WTC11 (cell line): ENCODE measurements at regions not wholly inside any gene's neighbourhood (a gene's known extent, or its start where the extent isn't known, plus 50 kb on each side); places are given as distances from the start of the nearest gene placed in this dataset.

ENCODE experiments used
- ATAC-seq: fragments of 200-7000 bp; cut with Tn5 transposase; 2 replicates; pipeline ENCODE4 v1.10.0; 2021; ENCODE audit warnings: mild to moderate bottlenecking, moderate library complexity
- CTCF ChIA-PET: fragments of 300-600 bp; sonication (Branson Sonifier 250); formaldehyde crosslinking; loops from one replicate; lab custom pipeline; 2021; ENCODE audit warnings: antibody characterized with exemption; lab: Charles Lee
- POLR2A ChIA-PET: fragments of 350-600 bp; sonication (Branson Sonifier 250); formaldehyde crosslinking; loops from one replicate; lab custom pipeline; 2021; ENCODE audit warnings: antibody characterized with exemption; lab: Charles Lee
- DNase-seq: peaks from one replicate; pipeline ENCODE4 v3.0.0; 2021; ENCODE audit warnings: low spot score
- H3K27ac Mint-ChIP-seq: 2 replicates; pipeline ENCODE4 v1.8.0; 2021; ENCODE audit warnings: mixed read lengths
- H3K27me3 Mint-ChIP-seq: 2 replicates; pipeline ENCODE4 v1.8.0; 2021; ENCODE audit warnings: low read depth, mild to moderate bottlenecking, moderate library complexity, mixed read lengths
- H3K36me3 Mint-ChIP-seq: 2 replicates; pipeline ENCODE4 v1.8.0; 2021; ENCODE audit warnings: mixed read lengths
- H3K4me1 Mint-ChIP-seq: 2 replicates; pipeline ENCODE4 v1.8.0; 2022; ENCODE audit warnings: mixed read lengths
- H3K4me3 Mint-ChIP-seq: 2 replicates; pipeline ENCODE4 v1.8.0; 2021; ENCODE audit warnings: mild to moderate bottlenecking, moderate library complexity, mixed read lengths
- H3K9me3 Mint-ChIP-seq: 2 replicates; pipeline ENCODE4 v1.8.0; 2021; ENCODE audit warnings: mixed read lengths
- GABPB1 ChIP-seq: sonication (generic); formaldehyde crosslinking; IDR thresholded peaks from 2 replicates; pipeline ENCODE4 v1.8.1; 2023; ENCODE audit warnings: mild to moderate bottlenecking, missing genetic modification reagents
- JAZF1 ChIP-seq: fragments of 250-450 bp; sonication (Bioruptor Pico); IDR thresholded peaks from 2 replicates; pipeline ENCODE4 v1.9.0; 2021; ENCODE audit warnings: moderate library complexity, mild to moderate bottlenecking, inconsistent platforms
- MXD4 ChIP-seq: fragments of 250-450 bp; sonication (Bioruptor Pico); IDR thresholded peaks from 2 replicates; pipeline ENCODE4 v1.8.0; 2021; ENCODE audit warnings: mild to moderate bottlenecking, moderate library complexity, borderline replicate concordance
- MYBL2 ChIP-seq: sonication (generic); formaldehyde crosslinking; IDR thresholded peaks from 2 replicates; pipeline ENCODE4 v1.8.1; 2023; ENCODE audit warnings: mild to moderate bottlenecking, moderate library complexity, missing genetic modification reagents
- NFYB ChIP-seq: sonication (generic); formaldehyde crosslinking; conservative IDR thresholded peaks from 2 replicates; pipeline ENCODE4 v1.8.0; 2022; ENCODE audit warnings: low read depth, missing genetic modification reagents
- NR2C2 ChIP-seq: sonication (generic); formaldehyde crosslinking; IDR thresholded peaks from 2 replicates; pipeline ENCODE4 v1.8.0; 2022; ENCODE audit warnings: mild to moderate bottlenecking, missing genetic modification reagents
- OVOL2 ChIP-seq: fragments of 250-450 bp; sonication (Bioruptor Pico); IDR thresholded peaks from 2 replicates; pipeline ENCODE4 v1.9.0; 2021; ENCODE audit warnings: mild to moderate bottlenecking, borderline replicate concordance
- PRRX2 ChIP-seq: fragments of 250-450 bp; sonication (Bioruptor Pico); IDR thresholded peaks from 2 replicates; pipeline ENCODE4 v1.8.0; 2021; ENCODE audit warnings: mild to moderate bottlenecking
- SP1 ChIP-seq: sonication (generic); formaldehyde crosslinking; conservative IDR thresholded peaks from 2 replicates; pipeline ENCODE4 v1.8.1; 2022; ENCODE audit warnings: missing genetic modification reagents
- TEAD4 ChIP-seq: sonication (generic); formaldehyde crosslinking; IDR thresholded peaks from 2 replicates; pipeline ENCODE4 v1.8.0; 2022; ENCODE audit warnings: mild to moderate bottlenecking, missing genetic modification reagents
- TP53 ChIP-seq: sonication (generic); formaldehyde crosslinking; IDR thresholded peaks from 2 replicates; pipeline ENCODE4 v1.8.1; 2023; ENCODE audit warnings: mild to moderate bottlenecking, missing genetic modification reagents
- ZNF317 ChIP-seq: sonication (generic); formaldehyde crosslinking; IDR thresholded peaks from 2 replicates; pipeline ENCODE4 v1.8.1; 2023; ENCODE audit warnings: low read depth, mild to moderate bottlenecking, moderate library complexity, missing genetic modification reagents, borderline replicate concordance
- ZNF396 ChIP-seq: fragments of 250-450 bp; sonication (Bioruptor Pico); IDR thresholded peaks from 2 replicates; pipeline ENCODE4 v1.8.0; 2021; ENCODE audit warnings: mild to moderate bottlenecking, moderate library complexity, borderline replicate concordance
- TF ChIP-seq, protein P1 (sequence below): sonication (generic); formaldehyde crosslinking; IDR thresholded peaks from 2 replicates; pipeline ENCODE4 v1.8.1; 2022; ENCODE audit warnings: mild to moderate bottlenecking, missing genetic modification reagents, moderate library complexity, borderline replicate concordance
- TF ChIP-seq, protein P2 (sequence below): fragments of 250-450 bp; sonication (Bioruptor Pico); IDR thresholded peaks from 2 replicates; pipeline ENCODE4 v1.9.0; 2021; ENCODE audit warnings: mild to moderate bottlenecking, borderline replicate concordance
- TF ChIP-seq, protein P3 (sequence below): sonication (generic); formaldehyde crosslinking; conservative IDR thresholded peaks from 2 replicates; pipeline ENCODE4 v1.8.1; 2022; ENCODE audit warnings: mild to moderate bottlenecking, missing genetic modification reagents
- TF ChIP-seq, protein P4 (sequence below): sonication (generic); formaldehyde crosslinking; IDR thresholded peaks from 2 replicates; pipeline ENCODE4 v1.8.1; 2022; ENCODE audit warnings: low read depth, missing genetic modification reagents, borderline replicate concordance
- TF ChIP-seq, protein P5 (sequence below): sonication (generic); formaldehyde crosslinking; IDR thresholded peaks from 2 replicates; pipeline ENCODE4 v1.8.0; 2022; ENCODE audit warnings: mild to moderate bottlenecking, missing genetic modification reagents

DNA sequence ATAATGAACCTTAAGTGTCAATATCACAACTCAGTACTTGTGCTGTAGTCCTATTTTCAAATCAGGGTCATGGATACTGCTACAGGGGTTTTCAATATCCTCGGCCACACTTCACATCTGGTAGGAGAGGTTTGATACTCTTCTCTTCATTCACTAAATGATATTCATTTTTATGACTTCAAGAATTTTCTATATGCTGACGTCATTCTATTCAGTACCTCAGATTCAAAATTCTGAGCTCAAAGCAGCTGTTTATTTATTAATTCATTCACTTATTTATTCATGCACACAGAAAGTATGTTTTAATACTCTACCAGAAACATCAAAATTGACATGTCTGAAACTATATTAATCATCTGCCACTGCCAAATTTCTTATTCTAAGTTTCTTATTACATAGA, 866.9 kb upstream of the LRRTM1 start:
- no peak for ATAC-seq
- Mint-ChIP-seq H3K4me3 (no peak overlapping the region), H3K9me3 (no peaks in the 10 kb centered on the region), H3K4me1 (no peaks in the 10 kb centered on the region), H3K27ac (no peak overlapping the region), H3K36me3 (no peaks in the 10 kb centered on the region), H3K27me3 (no peaks in the 10 kb centered on the region)
- DNase-seq = no peak
- TF ChIP-seq, protein P1, sequence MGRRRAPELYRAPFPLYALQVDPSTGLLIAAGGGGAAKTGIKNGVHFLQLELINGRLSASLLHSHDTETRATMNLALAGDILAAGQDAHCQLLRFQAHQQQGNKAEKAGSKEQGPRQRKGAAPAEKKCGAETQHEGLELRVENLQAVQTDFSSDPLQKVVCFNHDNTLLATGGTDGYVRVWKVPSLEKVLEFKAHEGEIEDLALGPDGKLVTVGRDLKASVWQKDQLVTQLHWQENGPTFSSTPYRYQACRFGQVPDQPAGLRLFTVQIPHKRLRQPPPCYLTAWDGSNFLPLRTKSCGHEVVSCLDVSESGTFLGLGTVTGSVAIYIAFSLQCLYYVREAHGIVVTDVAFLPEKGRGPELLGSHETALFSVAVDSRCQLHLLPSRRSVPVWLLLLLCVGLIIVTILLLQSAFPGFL (CRISPR knock-in tag) = no peak
- TF ChIP-seq NR2C2 (CRISPR knock-in tag) (no peak), JAZF1 (CRISPR knock-in tag) (no peak), SP1 (CRISPR knock-in tag) (no peak), NFYB (CRISPR knock-in tag) (no peak), TP53 (CRISPR knock-in tag) (no peak), OVOL2 (no peak), MYBL2 (CRISPR knock-in tag) (no peak), PRRX2 (CRISPR knock-in tag) (no peak), TEAD4 (CRISPR knock-in tag) (no peak)
- TF ChIP-seq, protein P2, sequence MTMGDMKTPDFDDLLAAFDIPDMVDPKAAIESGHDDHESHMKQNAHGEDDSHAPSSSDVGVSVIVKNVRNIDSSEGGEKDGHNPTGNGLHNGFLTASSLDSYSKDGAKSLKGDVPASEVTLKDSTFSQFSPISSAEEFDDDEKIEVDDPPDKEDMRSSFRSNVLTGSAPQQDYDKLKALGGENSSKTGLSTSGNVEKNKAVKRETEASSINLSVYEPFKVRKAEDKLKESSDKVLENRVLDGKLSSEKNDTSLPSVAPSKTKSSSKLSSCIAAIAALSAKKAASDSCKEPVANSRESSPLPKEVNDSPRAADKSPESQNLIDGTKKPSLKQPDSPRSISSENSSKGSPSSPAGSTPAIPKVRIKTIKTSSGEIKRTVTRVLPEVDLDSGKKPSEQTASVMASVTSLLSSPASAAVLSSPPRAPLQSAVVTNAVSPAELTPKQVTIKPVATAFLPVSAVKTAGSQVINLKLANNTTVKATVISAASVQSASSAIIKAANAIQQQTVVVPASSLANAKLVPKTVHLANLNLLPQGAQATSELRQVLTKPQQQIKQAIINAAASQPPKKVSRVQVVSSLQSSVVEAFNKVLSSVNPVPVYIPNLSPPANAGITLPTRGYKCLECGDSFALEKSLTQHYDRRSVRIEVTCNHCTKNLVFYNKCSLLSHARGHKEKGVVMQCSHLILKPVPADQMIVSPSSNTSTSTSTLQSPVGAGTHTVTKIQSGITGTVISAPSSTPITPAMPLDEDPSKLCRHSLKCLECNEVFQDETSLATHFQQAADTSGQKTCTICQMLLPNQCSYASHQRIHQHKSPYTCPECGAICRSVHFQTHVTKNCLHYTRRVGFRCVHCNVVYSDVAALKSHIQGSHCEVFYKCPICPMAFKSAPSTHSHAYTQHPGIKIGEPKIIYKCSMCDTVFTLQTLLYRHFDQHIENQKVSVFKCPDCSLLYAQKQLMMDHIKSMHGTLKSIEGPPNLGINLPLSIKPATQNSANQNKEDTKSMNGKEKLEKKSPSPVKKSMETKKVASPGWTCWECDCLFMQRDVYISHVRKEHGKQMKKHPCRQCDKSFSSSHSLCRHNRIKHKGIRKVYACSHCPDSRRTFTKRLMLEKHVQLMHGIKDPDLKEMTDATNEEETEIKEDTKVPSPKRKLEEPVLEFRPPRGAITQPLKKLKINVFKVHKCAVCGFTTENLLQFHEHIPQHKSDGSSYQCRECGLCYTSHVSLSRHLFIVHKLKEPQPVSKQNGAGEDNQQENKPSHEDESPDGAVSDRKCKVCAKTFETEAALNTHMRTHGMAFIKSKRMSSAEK (CRISPR knock-in tag) = no peak
- TF ChIP-seq, protein P3, sequence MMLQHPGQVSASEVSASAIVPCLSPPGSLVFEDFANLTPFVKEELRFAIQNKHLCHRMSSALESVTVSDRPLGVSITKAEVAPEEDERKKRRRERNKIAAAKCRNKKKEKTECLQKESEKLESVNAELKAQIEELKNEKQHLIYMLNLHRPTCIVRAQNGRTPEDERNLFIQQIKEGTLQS (CRISPR knock-in tag) = no peak
- TF ChIP-seq, protein P4, sequence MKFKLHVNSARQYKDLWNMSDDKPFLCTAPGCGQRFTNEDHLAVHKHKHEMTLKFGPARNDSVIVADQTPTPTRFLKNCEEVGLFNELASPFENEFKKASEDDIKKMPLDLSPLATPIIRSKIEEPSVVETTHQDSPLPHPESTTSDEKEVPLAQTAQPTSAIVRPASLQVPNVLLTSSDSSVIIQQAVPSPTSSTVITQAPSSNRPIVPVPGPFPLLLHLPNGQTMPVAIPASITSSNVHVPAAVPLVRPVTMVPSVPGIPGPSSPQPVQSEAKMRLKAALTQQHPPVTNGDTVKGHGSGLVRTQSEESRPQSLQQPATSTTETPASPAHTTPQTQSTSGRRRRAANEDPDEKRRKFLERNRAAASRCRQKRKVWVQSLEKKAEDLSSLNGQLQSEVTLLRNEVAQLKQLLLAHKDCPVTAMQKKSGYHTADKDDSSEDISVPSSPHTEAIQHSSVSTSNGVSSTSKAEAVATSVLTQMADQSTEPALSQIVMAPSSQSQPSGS (CRISPR knock-in tag) = no peak
- POLR2A ChIA-PET = no interaction called here
- CTCF ChIA-PET = no interaction called here

DNA sequence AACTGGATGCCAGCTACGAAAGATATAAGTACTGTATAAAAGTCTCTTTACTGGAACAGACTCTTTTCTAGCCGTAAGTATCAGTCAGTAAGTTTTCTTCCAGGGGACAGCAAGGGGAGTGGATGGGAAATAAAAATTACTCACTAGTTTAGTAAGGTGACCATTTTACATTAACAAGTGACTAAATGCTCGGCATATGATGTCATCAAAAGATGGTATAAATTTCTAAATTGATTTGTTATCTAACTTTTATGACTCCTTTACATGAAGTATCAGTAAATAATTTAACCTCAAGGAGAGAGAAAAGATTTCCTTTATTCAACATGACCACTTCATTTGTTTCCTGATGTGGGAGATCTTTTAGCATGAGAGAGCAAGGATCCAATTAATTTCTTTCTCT, 859.0 kb upstream of the LRRTM1 start:
- CTCF ChIA-PET = no interaction called here
- no peak overlapping the region for H3K27ac Mint-ChIP-seq

More for the DNA sequence above, 859.0 kb upstream of the LRRTM1 start:
- TF ChIP-seq ZNF396 (CRISPR knock-in tag) (no peak), GABPB1 (CRISPR knock-in tag) (no peak), MXD4 (CRISPR knock-in tag) (no peak), PRRX2 (CRISPR knock-in tag) (no peak), ZNF317 (CRISPR knock-in tag) (no peak)
- TF ChIP-seq, protein P5, sequence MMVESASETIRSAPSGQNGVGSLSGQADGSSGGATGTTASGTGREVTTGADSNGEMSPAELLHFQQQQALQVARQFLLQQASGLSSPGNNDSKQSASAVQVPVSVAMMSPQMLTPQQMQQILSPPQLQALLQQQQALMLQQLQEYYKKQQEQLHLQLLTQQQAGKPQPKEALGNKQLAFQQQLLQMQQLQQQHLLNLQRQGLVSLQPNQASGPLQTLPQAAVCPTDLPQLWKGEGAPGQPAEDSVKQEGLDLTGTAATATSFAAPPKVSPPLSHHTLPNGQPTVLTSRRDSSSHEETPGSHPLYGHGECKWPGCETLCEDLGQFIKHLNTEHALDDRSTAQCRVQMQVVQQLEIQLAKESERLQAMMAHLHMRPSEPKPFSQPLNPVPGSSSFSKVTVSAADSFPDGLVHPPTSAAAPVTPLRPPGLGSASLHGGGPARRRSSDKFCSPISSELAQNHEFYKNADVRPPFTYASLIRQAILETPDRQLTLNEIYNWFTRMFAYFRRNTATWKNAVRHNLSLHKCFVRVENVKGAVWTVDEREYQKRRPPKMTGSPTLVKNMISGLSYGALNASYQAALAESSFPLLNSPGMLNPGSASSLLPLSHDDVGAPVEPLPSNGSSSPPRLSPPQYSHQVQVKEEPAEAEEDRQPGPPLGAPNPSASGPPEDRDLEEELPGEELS (CRISPR knock-in tag) = no peak
- TF ChIP-seq, all 79 proteins: peak for 0
- ATAC-seq (no peak), DNase-seq (no peak)
- POLR2A ChIA-PET = no interaction called here
- no peak overlapping the region for H3K4me3 Mint-ChIP-seq
- H3K9me3 Mint-ChIP-seq = no peaks in the 10 kb centered on the region
- no peaks in the 10 kb centered on the region for H3K36me3 Mint-ChIP-seq
- H3K27me3 Mint-ChIP-seq = no peaks in the 10 kb centered on the region
- no peaks in the 10 kb centered on the region for H3K4me1 Mint-ChIP-seq
